ENCODE measurements at regions not wholly inside any gene's neighbourhood (a gene's known extent, or its start where the extent isn't known, plus 50 kb on each side); places are given as distances from the start of the nearest gene placed in this dataset.

GRCh38 chr10:61248013-61248412, 205.2 kb downstream of the TMEM26 start:
- no peak overlapping the region for H3K4me3 ChIP-seq (ENCODE audit: low read depth, low read length)
- no peak for DNase-seq (ENCODE audit: low read depth)
- no peak for TF ChIP-seq CTCF (IDR thresholded peaks at IDR 0.05; ENCODE audit: insufficient read depth, low read depth, low read length)

GRCh38 chr10:61244261-61244775, 208.9 kb downstream of the TMEM26 start:
- DNase-seq (ENCODE audit: low read depth): no peak

GRCh38 chr10:61232780-61233179, 220.4 kb downstream of the TMEM26 start:
- DNase-seq (ENCODE audit: low read depth): no peak
- H3K4me3 ChIP-seq (ENCODE audit: low read depth, low read length): no peak overlapping the region
- TF ChIP-seq CTCF (IDR thresholded peaks at IDR 0.05; ENCODE audit: insufficient read depth, low read depth, low read length): no peak

More at GRCh38 chr10:61244261-61244775, 208.9 kb downstream of the TMEM26 start:
- no peak overlapping the region for H3K4me3 ChIP-seq (ENCODE audit: low read depth, low read length)
- no peak for TF ChIP-seq CTCF (IDR thresholded peaks at IDR 0.05; ENCODE audit: insufficient read depth, low read depth, low read length)

GRCh38 chr10:61225939-61226338, 227.2 kb downstream of the TMEM26 start:
- H3K4me3 ChIP-seq (ENCODE audit: low read depth, low read length): no peak overlapping the region
- no peak for TF ChIP-seq CTCF (IDR thresholded peaks at IDR 0.05; ENCODE audit: insufficient read depth, low read depth, low read length)
- no peak for DNase-seq (ENCODE audit: low read depth)

GRCh38 chr10:61223576-61223975, 229.6 kb downstream of the TMEM26 start:
- no peak overlapping the region for H3K4me3 ChIP-seq (ENCODE audit: low read depth, low read length)
- no peak for DNase-seq (ENCODE audit: low read depth)
- no peak for TF ChIP-seq CTCF (IDR thresholded peaks at IDR 0.05; ENCODE audit: insufficient read depth, low read depth, low read length)

- no peak for TF ChIP-seq CTCF (IDR thresholded peaks at IDR 0.05; ENCODE audit: insufficient read depth, low read depth, low read length)
- no peak for DNase-seq (ENCODE audit: low read depth)
- H3K4me3 ChIP-seq (ENCODE audit: low read depth, low read length): no peak overlapping the region
Observed at GRCh38 chr10:61219696-61220095, 233.5 kb downstream of the TMEM26 start.

Data from fibroblast of villous mesenchyme (primary cell).